ENCODE measurements at regions not wholly inside any gene's neighbourhood (a gene's known extent, or its start where the extent isn't known, plus 50 kb on each side); places are given as distances from the start of the nearest gene placed in this dataset.

- H3K27ac Mint-ChIP-seq, result no peak overlapping the region
- DNase-seq, result no peak
- no peaks in the 10 kb centered on the region for H3K36me3 Mint-ChIP-seq (ENCODE audit: low read depth)
- H3K4me3 Mint-ChIP-seq, result no peak overlapping the region
- no peaks in the 10 kb centered on the region for H3K9me3 Mint-ChIP-seq
- TF ChIP-seq CTCF (IDR thresholded peaks at IDR 0.05), result no peak
- no peaks in the 10 kb centered on the region for H3K4me1 Mint-ChIP-seq
- H3K27me3 Mint-ChIP-seq (ENCODE audit: low read depth, poor library complexity), result no peaks in the 10 kb centered on the region
Observed at GRCh38 chr4:176611951-176612350, 180.8 kb downstream of the VEGFC start.

- H3K27me3 Mint-ChIP-seq (ENCODE audit: low read depth, poor library complexity), result peaks cover 2% of the 10 kb centered on the region
- no peaks in the 10 kb centered on the region for H3K9me3 Mint-ChIP-seq
- no peak for DNase-seq
- no peak overlapping the region for H3K4me3 Mint-ChIP-seq
- H3K36me3 Mint-ChIP-seq (ENCODE audit: low read depth), result no peaks in the 10 kb centered on the region
- TF ChIP-seq CTCF (IDR thresholded peaks at IDR 0.05), result no peak
- no peaks in the 10 kb centered on the region for H3K4me1 Mint-ChIP-seq
- H3K27ac Mint-ChIP-seq, result no peak overlapping the region
Observed at GRCh38 chr4:176614793-176615192, 177.9 kb downstream of the VEGFC start.

GRCh38 chr4:176616151-176616550, 176.6 kb downstream of the VEGFC start:
- H3K4me3 Mint-ChIP-seq, result no peak overlapping the region
- H3K27me3 Mint-ChIP-seq (ENCODE audit: low read depth, poor library complexity), result peaks cover 2% of the 10 kb centered on the region
- no peak for DNase-seq
- H3K27ac Mint-ChIP-seq, result no peak overlapping the region
- no peaks in the 10 kb centered on the region for H3K9me3 Mint-ChIP-seq
- H3K4me1 Mint-ChIP-seq, result no peaks in the 10 kb centered on the region
- no peaks in the 10 kb centered on the region for H3K36me3 Mint-ChIP-seq (ENCODE audit: low read depth)
- TF ChIP-seq CTCF (IDR thresholded peaks at IDR 0.05), result no peak

GRCh38 chr4:176618138-176618537, 174.6 kb downstream of the VEGFC start:
- Mint-ChIP-seq H3K27ac (no peak overlapping the region), H3K4me1 (no peaks in the 10 kb centered on the region), H3K4me3 (no peak overlapping the region), H3K36me3 (ENCODE audit: low read depth) (no peaks in the 10 kb centered on the region), H3K27me3 (ENCODE audit: low read depth, poor library complexity) (peaks cover 2% of the 10 kb centered on the region), H3K9me3 (no peaks in the 10 kb centered on the region)
- no peak for TF ChIP-seq CTCF (IDR thresholded peaks at IDR 0.05)
- DNase-seq, result no peak

GRCh38 chr4:176619430-176619829, 173.3 kb downstream of the VEGFC start:
- H3K4me3 Mint-ChIP-seq, result no peak overlapping the region
- H3K9me3 Mint-ChIP-seq, result peaks cover 6% of the 10 kb centered on the region
- no peak overlapping the region for H3K27ac Mint-ChIP-seq

More at GRCh38 chr4:176619430-176619829, 173.3 kb downstream of the VEGFC start:
- H3K36me3 Mint-ChIP-seq (ENCODE audit: low read depth), result peaks cover 2% of the 10 kb centered on the region
- TF ChIP-seq CTCF (IDR thresholded peaks at IDR 0.05), result no peak
- peaks cover 5% of the 10 kb centered on the region for H3K27me3 Mint-ChIP-seq (ENCODE audit: low read depth, poor library complexity)
- DNase-seq, result no peak
- peaks cover 4% of the 10 kb centered on the region for H3K4me1 Mint-ChIP-seq

All from nephron progenitor cell (in vitro differentiated cells).